ENCODE measurements at regions not wholly inside any gene's neighbourhood (a gene's known extent, or its start where the extent isn't known, plus 50 kb on each side); places are given as distances from the start of the nearest gene placed in this dataset.

- TF ChIP-seq, protein P1, sequence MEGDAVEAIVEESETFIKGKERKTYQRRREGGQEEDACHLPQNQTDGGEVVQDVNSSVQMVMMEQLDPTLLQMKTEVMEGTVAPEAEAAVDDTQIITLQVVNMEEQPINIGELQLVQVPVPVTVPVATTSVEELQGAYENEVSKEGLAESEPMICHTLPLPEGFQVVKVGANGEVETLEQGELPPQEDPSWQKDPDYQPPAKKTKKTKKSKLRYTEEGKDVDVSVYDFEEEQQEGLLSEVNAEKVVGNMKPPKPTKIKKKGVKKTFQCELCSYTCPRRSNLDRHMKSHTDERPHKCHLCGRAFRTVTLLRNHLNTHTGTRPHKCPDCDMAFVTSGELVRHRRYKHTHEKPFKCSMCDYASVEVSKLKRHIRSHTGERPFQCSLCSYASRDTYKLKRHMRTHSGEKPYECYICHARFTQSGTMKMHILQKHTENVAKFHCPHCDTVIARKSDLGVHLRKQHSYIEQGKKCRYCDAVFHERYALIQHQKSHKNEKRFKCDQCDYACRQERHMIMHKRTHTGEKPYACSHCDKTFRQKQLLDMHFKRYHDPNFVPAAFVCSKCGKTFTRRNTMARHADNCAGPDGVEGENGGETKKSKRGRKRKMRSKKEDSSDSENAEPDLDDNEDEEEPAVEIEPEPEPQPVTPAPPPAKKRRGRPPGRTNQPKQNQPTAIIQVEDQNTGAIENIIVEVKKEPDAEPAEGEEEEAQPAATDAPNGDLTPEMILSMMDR (IDR thresholded peaks at IDR 0.05 in 8 of 11, conservative IDR thresholded peaks at IDR 0.05 in 3 of 11) = no peak
- TF ChIP-seq POLR2A (IDR thresholded peaks at IDR 0.05) = no peak
Measured at GRCh38 chr6:71222671-71223070, 65.9 kb upstream of the OGFRL1 start.
